ENCODE measurements at regions not wholly inside any gene's neighbourhood (a gene's known extent, or its start where the extent isn't known, plus 50 kb on each side); places are given as distances from the start of the nearest gene placed in this dataset.
"Not testable (repeated sequence)": the region's sequence is repeated elsewhere in the genome, so short reads cannot be mapped to it uniquely, and the experiment has no call there.

GRCh38 chr1:70819231-70819630 is 228.4 kb downstream of the PTGER3 start:
- DNase-seq (ENCODE audit: low read depth), result no peak

- no peak for DNase-seq (ENCODE audit: low read depth)
Observed at GRCh38 chr1:70819785-70820184, 227.8 kb downstream of the PTGER3 start.

- no peak for DNase-seq (ENCODE audit: low read depth)
Observed at GRCh38 chr1:70820396-70820795, 227.2 kb downstream of the PTGER3 start.

DNA sequence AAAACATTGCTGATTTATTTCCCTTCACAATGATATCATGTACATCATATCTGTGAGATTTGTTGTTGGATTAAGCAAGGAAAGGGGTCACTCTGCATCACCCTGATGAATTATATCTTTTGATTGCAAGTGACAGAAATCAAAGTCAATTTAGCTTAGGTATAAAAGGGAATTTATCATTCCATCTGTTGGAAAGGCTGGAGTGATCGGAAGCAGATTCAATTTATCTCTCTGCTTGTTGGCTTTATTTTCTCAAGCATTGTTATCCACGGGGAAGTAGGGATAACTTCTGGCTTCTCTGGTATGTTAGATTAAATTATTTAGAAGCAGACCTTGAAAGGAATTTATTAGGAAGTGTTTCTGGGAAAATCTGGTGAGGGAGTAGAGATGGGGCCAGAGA is 226.6 kb downstream of the PTGER3 start:
- no peak for DNase-seq (ENCODE audit: low read depth)

DNA sequence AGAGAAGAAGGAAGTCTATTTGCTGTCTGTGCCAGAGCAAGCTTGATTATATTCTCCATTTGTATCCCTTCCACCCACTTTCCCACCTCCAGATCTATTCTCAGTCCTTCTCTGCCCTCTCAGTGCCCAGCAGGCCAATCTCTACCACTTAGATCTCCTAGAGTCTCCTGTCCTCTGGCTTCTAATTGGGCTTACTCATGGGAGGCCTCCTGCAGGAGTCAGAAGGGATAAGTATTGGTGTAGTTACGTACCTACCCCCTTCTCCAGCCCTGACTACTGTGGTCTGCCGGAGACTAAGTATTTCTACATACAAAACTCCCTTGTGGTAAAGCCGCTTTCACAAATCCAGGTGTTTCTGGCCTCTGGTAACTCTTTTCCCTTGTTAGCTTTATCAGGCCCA is 221.2 kb downstream of the PTGER3 start:
- no peak for DNase-seq (ENCODE audit: low read depth)

- DNase-seq (ENCODE audit: low read depth), result no peak
Observed at GRCh38 chr1:70827030-70827429, 220.6 kb downstream of the PTGER3 start.

GRCh38 chr1:70828177-70828576 is 219.4 kb downstream of the PTGER3 start:
- DNase-seq (ENCODE audit: low read depth), result no peak

GRCh38 chr1:70834365-70834764 is 213.3 kb downstream of the PTGER3 start:
- DNase-seq (ENCODE audit: low read depth), result not testable (repeated sequence)

DNA sequence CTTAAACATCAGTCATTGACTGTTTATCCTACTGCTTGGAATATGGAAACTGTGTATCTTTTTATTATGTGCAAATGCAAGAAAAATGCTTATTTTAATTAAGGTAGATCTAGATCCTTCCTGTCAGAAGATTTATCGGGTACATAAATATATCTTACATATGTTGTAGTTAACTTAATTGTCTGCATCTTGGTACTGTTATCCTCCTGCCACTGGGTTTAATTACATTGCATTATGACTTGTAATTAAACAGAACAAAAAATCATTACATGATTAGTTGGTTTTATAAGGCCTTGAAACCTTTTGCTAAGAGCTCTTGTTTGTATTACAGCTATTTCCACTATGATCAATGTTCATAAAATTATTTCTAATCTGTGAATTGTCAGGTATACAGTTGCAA is 211.2 kb downstream of the PTGER3 start:
- DNase-seq (ENCODE audit: low read depth), result no peak

GRCh38 chr1:70840260-70840953 is 207.2 kb downstream of the PTGER3 start:
- no peak for DNase-seq (ENCODE audit: low read depth)

DNA sequence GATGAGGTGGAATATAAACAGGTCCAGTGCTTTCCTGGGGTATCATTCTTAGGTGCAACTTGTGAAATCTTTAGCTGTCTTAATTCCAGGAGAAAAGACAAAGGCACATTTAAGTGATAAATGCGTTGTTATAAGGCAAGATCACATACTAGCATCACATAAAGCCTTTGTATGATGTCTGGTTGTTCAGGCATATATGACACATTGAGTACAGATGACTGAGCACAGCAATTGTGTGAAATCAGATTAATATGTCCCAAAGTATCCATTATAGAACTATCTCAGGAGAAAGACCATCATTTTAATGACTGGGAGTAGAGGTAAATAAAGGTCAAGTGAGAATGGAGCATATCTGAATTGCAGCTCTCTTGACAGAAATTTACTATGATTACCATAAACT is 205.1 kb downstream of the PTGER3 start:
- no peak for DNase-seq (ENCODE audit: low read depth)

DNA sequence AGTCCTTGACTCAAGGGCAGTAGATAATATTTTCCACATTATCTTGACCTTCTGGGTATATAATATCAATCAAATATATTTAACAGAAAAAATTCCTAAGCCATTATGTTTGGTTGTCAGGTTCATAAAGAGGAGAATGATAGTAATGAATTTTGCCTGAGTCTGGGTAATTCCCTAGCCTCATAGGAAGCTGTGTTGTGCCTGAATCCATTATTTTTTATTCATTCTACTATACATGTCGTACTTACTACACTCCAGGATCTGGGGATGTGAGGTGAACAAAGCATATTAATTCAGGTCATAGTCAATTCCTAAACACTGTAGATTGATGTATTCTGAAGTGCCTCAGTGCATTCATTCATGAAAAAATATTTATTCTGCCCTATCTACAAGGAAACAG is 204.2 kb downstream of the PTGER3 start:
- no peak for DNase-seq (ENCODE audit: low read depth)

- DNase-seq (ENCODE audit: low read depth), result no peak
Observed at GRCh38 chr1:70847013-70847412, 200.6 kb downstream of the PTGER3 start.

- no peak for DNase-seq (ENCODE audit: low read depth)
Observed at GRCh38 chr1:70855203-70855602, 192.4 kb downstream of the PTGER3 start.

DNA sequence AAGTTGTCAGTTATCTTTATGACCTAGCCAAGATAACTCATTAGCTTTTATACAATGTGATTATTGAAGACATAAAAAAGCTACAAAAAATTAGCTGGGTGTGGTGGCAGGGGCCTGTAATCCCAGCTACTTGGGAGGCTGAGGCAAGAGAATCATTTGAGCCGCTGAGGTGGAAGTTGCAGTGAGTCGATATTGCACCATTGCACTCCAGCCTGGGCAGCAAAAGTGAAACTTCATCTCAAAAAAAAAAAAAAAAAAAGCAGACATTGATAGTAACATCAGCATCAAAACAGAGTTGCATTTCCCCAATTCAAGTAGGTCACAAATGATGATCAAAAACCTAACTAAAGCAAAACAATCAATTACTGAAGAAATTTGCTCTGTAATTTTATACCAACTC is 191.4 kb downstream of the PTGER3 start:
- no peak for DNase-seq (ENCODE audit: low read depth)

DNA sequence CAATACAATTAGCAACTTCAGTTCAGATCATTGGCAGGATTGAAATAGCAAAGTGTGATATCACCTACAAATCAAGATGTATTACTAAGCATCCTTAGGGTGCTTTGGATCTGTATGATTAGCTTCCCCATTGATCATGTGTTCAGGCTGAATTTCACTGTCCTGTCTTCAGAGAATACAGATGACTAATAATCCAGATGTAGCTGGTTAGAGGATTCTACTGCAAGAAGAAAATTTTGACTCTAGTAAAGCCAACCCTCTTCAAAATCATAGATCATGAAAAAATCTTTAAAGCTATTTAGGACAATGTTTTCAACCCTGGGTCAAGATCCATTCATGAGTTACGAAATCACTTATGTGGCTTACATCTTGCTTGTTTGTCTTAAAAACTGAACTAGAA is 184.4 kb downstream of the PTGER3 start:
- no peak for DNase-seq (ENCODE audit: low read depth)

- peak; percentile 52 for DNase-seq (ENCODE audit: low read depth)
Observed at GRCh38 chr1:70864302-70864701, 183.3 kb downstream of the PTGER3 start.

- no peak for DNase-seq (ENCODE audit: low read depth)
Observed at GRCh38 chr1:70866542-70867264, 180.9 kb downstream of the PTGER3 start.

DNA sequence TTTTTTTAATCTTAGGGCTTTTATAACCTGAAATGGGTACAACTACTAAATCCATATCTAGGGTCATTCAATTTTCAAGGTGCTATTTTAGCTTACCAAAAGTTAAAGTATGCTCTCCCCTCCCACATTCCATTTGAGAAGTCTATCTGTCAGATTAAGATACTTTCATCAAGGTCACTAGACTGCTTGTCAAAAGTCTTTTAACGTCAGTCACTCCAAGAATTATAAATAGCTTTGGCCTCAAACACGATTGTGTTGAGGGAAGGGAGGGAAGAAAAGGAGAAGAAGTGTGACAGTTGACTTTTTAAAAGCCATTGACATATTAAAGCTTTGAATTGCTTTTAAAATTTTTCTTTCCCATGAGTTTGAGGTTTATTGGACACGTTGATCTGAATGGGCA is 175.8 kb downstream of the PTGER3 start:
- DNase-seq (ENCODE audit: low read depth), result no peak

DNA sequence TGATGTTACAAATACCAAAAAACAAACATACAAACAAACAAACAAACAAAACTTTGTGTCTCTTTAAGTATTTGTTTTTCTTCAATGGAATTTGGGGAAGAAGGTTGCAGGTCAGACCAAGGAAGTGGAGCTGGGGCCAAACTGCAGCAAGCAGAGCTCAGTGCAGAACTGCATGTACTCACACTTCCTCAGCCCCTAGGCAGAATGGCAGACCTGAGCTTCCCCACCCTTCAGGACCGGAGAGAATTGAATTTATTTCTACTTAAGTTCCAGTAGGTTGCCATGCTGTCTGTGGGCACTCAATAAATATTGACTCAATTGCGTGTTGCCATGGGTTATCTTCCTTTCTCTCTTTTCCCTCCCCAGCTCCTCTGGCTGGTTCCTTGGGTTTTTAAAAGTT is 173.6 kb downstream of the PTGER3 start:
- no peak for DNase-seq (ENCODE audit: low read depth)

DNA sequence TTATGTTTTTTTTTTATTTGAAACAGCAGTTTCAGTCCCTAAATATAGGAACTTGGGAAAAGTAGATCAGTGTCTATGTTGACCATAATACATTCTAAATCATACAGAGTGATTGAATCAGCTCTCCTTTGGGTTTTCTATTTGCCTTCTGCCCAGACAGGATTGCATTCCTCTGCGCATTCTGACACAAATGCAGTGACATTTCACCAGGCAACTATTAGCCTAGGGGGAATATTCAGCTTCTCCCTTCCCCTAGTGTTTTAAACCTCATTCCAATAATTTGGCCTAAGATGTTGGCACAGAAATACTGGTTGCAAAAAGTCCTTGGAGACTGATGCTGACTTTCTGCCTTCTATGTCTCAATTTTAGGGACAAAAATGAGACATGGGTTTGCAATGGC is 172.8 kb downstream of the PTGER3 start:
- DNase-seq (ENCODE audit: low read depth), result no peak

- no peak for DNase-seq (ENCODE audit: low read depth)
Observed at GRCh38 chr1:70877343-70877742, 170.3 kb downstream of the PTGER3 start.

- DNase-seq (ENCODE audit: low read depth), result no peak
Observed at GRCh38 chr1:70887936-70888335, 159.7 kb downstream of the PTGER3 start.
